Activated T-cell treated with anti-CD3 and anti-CD28 coated beads for 1 hour (primary cell): ENCODE measurements at regions not wholly inside any gene's neighbourhood (a gene's known extent, or its start where the extent isn't known, plus 50 kb on each side); places are given as distances from the start of the nearest gene placed in this dataset.

Experiments
- DNase-seq: peaks from one replicate; pipeline ENCODE4 v3.0.0-alpha.2; 2020; ENCODE audit warnings: low read depth

DNA sequence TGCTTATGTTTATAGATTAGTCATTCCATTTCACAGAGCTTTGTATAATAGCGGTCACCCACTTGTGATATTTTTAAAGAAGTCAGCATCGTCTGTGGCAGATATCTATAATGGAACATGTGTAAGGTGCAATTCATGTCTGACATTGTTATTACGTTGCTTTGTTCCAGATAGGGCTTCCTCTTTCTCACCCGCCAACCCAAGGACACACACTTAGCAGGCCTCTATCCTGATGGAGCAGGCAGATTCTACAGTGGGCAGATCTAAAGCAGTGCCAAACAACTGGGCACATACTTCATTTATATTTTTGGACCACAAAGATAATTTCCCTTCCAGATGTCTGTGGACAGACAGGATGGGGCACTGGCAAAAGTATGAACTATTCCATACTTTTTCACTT, 573.1 kb downstream of the TDRD15 start:
- DNase-seq: no peak

DNA sequence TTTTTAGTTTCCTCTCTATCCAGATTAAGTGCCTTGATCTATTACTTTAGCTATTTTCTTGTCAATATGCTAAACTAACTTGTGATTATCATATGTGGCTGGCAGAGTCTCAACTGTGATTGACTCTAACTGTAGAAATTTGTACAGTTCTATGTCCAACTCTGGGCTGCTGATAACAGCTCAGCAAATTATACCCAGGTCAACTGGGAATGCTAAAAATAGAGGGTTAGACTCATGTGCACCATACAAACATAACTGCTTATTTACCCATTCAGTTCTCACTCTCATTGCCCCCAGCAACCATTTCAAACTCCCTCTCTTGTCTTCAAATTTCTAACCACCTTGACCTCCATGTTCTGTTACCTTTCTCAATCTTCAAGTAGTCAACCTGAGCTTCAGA, 576.9 kb downstream of the TDRD15 start:
- DNase-seq: no peak

DNA sequence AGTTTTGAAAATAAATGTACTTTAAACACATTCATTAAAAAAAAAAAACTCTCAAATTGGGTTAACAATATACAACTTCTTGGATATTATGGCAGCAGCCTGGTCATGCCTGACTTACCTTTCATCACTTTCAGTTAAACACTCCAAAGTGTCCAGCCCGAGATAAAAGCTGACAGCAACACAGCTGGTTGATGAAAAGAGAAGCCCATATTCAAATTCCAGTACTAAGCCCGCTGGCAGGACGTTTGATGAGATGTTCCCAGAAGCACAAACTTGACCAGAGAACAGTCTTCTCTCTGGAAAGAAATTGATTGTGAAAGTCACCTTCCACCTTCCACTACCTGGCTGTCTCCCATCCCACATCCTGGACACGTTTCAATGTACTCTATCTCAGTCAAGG, 586.3 kb downstream of the TDRD15 start:
- DNase-seq: no peak

DNA sequence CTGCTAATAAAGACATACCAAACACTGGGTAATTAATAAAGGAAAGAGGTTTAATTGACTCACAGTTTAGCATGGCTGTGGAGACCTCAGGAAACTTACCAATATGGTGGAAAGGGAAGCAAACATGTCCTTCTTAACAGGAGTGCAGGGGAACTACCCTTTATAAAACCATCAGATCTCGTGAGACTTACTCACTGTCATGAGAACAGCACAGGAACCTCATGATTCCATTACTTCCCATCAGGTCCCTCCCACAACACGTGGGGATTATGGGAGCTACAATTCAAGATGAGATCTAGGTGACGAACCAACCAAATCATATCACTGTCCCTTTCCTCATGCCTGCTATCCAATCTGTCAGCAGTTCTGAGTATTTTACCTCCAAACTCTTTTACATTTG, 586.7 kb downstream of the TDRD15 start:
- DNase-seq: no peak

DNA sequence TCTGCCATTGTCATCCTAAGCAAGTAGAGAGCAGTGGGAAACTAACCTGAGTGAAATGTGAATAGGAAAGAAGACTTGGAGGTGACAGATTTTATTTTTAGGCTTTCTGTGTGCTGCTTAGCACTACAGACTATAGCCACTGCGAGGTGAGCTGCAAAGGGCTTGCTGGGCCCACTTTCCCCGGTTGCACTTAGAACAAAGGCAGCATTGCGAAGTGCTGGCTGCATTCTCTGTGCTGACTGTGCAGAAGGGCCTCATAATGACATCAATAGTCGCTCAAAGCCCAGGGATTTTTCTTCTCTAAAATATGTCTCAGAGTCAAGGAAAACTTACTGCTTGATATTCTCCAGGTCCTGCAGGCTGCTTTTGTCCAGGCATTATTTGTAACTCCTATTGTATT, 592.1 kb downstream of the TDRD15 start:
- no peak for DNase-seq

DNA sequence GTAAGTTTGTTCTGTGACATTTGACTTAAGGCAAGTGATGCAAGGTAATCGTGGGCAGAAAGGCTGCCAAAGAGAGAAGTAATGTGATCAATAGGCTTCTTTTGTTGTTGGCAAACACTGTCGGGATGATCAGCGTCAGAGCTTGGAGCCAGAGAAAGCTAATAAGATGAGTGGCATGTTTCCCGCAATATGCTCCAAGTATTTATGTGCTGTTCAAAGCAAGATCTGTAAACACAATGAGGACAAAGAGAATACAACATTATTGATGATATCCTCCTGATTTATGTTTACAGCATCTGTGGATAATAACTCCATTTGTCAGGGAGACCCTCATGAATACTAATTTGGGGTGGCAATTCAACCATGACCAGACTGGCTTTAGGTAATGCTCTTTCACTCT, 603.3 kb downstream of the TDRD15 start:
- DNase-seq: no peak

DNA sequence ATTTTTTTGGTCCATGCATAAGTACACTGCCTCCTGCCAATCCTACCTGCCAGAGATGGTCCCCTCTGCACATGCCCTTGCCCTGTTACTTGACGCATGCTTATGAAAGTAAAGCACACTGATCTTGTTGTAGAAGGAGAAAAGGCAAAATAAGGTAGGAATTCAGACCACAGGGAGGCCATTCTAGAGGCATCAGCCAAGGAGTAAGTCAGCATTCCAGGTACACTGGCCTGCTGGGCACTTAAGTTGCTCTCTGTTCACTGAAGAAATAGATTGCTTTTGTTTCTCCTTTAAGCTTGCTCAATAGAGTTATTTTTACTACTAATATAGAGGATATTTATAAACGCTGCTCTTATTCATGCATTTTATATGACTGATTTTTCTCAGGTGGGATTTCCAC, 604.4 kb downstream of the TDRD15 start:
- DNase-seq: no peak

DNA sequence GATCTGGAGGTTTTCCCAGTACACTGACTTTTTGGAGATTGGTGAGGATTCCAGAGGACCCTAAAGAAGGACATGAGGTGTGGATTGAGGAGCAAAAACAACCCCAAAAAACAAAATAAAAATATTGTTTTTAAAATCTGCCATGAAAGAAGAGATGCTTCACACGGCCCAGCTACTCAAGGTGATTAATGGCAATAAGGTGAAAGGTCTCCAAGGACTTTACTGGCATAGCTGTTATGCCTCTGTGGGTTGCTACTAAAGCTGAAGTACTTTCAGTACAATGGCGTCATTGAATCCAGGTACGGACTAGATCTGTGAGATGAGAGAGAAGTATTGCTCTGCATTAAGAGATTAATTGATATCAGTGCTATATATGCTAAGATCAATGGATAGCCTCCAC, 606.4 kb downstream of the TDRD15 start:
- DNase-seq: no peak

DNA sequence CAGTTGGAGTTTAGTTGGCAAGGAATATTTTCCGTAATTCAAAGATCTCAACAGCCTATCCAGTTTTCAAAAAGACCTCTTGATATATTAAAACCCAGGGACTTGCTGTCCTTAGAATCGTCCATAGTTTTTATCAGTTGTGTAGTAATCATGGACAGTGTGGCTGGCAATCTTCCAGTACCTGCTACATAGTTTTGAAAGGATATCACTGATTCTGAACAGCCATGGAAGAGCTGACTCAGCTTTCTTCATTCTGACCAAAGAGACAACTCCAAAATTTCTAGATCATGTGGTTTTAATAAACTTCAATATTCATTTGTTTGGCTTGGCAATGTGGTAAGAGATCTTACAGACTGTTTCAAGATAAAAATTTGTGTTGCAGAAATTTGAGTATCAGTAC, 616.7 kb downstream of the TDRD15 start:
- no peak for DNase-seq

DNA sequence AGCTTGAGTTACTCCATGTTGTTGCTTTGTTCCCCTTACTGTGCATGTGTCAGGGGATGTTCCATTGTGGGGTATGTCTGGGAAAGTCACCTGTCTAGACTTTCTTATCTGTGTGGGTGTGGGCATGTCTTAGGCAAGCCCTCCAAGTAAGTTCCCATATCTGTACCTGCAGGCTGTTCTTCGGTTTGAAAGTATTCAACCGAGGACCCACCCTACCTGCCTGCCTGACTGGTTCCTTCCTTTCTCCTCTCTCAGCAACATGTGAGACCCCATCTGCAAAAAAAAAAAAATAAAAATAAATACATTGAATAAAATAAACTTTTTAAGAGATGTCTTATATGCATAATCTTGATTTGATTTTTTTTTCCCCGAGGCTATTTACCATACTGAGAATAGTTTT, 622.7 kb downstream of the TDRD15 start:
- DNase-seq: no peak

DNA sequence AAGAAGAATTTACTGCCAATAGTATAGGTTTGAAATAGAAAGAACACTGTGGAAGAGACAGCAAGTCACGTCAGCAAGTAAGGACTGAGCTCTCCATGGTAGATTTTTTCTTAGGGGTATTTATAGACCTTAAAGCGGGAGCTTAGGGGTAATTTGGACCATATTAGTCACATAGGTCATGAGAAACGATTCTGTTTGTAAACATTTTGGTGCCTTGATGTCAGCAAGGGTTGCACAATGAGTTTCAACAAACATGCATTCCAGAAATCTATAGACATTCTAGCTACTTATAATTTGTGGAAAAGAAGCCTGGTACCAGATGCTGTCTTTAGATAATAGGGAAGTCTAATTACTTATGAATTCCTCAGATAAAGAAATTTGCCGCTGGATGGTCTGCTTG, 624.7 kb downstream of the TDRD15 start:
- no peak for DNase-seq

DNA sequence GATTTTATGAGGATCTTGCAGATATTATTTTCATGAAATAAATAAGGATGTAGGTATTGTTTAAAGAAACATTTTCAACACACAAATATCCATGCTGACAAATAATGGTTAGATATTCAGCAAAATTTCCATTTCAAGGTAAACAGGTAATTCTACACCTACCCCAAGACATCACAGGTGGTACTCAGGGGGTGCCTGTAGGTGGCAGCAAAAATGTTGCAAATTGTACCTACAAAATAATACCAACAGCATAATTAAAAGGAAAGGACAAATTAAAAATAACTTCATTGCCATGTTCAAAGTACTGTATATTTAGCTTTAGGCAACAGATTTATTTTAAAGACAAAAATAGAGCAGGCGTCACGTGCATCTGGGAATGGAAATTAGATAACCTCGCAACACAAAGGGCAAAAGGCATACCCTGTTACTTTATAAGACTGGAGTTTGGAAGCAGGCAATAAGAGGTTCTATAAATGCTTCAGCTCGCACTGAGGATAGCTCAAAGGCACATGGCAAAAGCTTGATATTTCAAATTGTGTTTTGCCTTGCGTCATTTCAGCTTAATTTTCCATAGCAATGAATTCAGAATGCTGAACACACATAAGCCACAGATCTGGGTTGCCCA, 630.5 kb downstream of the TDRD15 start:
- DNase-seq: no peak

DNA sequence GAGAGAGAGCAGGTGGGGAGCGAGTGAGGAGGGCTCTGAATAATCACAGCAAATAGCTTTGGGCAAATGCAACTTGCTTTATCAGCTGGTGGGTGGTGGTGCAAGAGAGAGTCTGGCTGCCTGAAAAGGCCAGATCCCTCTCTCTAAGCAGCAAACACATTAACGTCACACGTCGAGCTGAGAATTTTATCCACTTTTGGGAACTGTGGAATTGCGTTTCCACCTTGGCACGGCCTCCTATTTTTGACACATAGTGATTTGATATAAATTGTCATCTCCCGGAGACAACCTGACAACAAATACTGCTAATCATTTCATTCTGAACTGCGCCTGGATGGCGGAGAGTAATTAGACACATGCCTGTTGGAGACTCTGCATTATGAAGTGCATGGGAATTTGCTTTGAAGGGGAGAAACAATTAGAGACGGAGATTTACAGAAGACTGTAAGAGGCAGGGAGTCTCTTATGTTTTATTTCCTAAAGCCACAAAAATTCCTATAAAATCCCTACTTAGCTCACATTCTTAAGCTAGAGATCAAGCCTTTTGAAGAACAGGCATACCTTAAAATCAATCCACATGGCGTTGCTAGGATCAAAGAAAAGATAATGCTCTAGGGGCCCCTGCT, 634.1 kb downstream of the TDRD15 start:
- DNase-seq: no peak

DNA sequence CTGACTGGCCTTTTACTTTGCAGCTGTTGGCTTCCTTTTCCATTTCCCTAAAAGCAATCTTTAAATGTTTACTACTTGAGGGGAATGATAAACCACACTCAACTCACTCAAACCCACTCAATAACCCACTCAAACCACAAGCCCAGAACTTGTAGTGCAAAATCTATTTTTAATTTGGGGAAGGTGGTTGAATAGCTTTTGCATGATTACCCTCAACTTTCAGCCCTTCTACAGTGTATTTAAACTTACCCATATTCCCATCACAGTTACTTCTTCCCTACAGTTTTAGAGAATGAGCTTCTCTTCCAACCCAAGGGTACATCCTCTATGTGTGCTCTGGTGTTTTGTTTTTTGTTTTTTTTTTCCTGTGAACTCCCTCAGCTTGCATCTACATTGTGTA, 636.1 kb downstream of the TDRD15 start:
- no peak for DNase-seq

DNA sequence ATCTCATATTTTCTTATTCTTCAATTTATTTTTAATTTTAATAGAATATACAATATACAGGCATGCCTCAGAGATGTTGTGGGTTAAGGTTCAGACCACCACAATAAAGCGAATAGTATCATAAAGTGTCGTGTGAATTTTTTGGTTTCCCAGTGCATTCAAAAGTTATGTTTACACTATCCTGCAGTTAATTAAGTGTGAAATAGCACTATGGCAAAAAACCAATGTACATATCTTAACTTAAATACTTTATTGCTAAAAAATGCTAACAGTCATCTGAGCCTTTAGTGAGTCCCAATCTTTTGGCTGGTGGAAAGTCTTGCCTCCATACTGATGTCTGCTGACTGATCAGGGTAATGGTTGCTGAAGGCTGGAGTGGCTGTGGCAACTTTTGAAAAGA, 637.6 kb downstream of the TDRD15 start:
- DNase-seq: no peak

DNA sequence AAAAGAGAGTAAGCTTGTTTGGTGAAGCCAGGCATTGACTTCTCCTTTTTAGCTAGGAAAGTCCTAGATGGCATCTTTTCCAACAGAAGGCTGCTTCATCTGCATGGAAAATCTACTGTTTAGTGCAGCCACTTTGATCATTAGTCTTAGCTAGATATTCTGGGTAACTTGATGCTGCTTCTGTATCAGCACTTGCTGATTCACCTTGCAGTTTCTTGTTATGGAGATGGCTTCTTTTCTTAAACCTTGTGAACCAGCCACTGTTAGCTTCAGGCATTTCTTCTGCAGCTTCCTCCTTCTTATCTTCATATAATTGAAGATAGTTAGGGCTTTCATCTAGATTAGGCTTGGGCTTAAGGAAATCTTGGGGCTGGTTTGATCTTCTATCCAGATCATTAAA, 639.7 kb downstream of the TDRD15 start:
- DNase-seq: no peak

DNA sequence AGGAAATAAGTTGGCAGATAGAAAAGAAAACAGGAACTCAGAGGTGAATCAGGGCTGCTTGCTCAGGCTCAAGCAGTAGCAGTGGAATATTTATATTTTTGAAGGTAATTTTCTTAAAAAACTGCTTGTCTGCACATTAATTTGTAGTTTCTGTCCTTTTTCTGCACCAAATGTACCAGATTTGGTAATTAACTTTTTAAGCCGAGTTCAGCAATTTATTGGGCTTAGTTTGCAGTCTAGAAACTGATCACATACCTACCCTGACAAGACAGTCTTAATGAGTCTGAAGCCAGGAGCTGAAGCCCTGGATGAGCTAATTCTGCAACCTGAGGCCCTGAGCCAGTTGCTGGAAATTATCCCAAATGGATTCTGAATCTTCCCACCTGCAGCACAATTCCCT, 647.0 kb downstream of the TDRD15 start:
- no peak for DNase-seq

DNA sequence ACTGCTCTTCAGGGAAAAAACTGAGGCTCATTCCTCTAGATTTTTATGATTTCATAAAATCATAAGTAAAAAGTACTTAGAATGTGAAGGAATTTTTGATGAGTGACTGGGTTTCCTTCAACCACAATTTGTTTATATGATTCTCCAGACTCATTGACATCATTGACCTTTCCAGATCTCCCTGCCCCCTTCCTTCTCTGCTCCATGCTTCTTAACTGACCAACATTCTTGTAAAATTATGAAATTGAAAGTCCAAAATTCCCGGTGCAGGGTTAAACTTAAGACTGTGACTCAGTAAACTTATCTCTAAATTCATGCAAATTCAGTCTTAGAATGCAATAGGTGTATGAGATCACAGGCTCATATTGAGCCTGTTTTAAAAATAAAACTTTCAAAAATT, 648.9 kb downstream of the TDRD15 start:
- DNase-seq: no peak

DNA sequence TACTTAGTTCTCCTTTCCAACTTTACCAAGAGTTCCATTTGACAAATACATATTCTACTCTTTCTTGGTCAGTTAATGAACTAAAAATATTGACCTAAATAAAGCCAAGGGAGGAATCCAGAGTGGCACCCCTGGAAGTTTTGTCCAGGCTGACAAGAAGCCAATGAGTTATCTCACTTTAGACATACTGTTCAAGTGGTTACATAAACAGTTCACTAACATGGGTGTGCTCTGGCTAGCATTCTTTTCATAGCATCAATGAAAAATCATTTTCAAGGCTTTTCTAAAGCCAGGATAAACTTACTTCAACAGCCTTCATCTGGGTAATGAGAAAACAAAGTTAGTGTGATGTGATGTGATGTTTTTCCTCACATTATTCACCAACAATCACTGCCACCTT, 649.4 kb downstream of the TDRD15 start:
- DNase-seq: no peak

DNA sequence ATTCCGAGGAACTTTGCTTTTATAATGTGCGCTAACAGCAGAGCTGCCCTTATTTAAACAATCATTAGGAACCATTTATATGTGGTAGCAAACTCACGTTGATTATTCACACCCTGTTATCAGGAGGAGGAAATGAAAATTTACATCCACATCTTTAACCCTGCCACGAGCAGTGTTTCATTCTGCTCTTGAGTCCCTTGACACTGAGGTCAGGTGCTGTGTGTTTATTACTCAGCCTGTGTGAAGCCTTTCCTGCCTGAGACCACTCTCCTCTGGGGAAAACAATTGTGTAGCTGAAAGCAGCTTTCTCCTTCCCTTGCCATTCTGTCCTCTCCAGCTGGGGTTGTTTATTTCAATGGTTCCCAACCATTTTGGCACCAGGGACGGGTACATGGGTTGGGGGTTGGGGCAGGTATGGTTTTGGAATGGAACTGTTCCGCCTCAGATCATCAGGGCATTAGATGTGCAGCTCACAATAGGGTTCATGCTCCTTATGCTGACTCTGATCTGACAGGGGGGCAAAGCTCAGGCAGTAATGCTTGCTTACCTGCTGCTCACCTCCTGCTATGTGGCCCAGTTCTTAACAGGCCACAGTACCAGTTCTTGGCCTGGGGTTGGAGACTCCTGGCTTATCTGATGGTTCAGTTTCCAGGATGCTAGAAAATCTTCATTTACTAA, 651.1 kb downstream of the TDRD15 start:
- DNase-seq: no peak

DNA sequence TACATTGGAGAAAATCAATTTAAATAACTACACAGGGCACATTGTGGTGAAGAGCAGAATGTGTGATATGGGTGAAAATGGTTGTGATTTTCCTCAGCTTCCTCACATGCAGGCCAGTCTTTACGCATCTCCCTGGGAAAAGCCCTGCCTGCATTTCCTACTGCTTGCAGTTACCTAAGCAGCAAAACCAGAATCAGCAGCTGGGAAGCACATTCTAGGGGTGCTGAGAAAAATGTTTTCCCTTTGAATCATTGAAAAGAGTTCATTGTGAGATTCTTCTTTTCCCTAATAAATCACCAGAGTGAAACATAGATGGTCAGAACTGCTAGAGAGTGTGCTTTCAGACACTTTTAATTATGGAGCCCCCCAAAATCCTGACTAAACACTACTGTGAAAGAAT, 656.0 kb downstream of the TDRD15 start:
- no peak for DNase-seq

DNA sequence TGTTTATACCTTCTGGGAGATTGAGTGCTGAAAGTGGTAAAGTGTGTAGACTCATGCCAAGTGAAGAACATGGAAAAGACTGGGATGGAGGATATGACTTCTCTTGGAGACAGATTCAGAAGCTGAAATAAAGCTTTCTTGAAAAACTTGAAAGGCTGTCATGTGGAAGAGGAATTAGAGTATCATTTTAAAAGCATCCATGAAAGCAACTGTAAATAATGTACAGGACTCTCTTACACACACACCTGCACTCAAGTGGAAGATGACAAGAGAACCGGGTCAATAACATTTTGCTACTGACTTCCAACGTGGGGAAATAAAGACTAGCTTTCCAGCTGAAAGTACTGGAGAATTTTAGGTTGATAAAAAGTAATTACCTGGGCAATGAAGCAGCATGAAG, 658.2 kb downstream of the TDRD15 start:
- DNase-seq: no peak

DNA sequence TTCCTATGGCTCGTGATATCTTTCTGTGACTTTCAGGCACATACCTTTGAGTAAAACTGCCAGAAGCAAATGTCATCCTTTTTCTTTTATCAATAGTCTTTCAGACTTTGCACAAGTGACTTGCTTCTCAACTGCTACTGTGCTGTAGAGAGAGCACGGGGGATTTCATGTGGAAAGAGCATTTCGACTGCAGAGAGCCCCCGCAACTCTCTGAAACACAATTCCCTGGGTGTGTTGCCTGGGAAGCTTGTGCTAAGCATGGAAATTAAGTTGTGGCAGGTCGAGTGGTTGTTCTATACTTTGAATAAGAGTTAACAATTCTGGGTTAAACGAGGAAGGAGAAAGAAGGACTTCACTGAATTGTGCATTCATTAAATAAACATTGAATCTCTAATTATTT, 659.1 kb downstream of the TDRD15 start:
- no peak for DNase-seq

DNA sequence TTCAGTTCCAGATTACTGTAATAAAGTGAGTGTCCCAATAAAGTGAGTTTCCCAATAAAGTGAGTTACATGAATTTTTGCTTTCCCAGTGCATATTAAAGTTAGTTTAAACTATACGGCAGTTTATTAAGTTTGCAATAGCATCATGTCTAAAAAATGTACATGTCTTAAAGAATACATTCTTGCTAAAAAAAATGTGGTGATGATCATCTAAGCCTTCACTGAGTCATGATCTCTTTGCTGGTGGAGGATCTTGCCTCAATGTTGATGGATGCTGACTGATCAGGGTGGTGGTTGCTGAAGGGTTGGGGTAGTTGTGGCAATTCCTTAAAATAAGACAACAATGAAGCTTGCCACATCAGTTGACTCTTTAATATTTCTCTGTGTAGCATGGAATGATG, 664.2 kb downstream of the TDRD15 start:
- DNase-seq: no peak
